ENCODE measurements at regions not wholly inside any gene's neighbourhood (a gene's known extent, or its start where the extent isn't known, plus 50 kb on each side); places are given as distances from the start of the nearest gene placed in this dataset.

DNA sequence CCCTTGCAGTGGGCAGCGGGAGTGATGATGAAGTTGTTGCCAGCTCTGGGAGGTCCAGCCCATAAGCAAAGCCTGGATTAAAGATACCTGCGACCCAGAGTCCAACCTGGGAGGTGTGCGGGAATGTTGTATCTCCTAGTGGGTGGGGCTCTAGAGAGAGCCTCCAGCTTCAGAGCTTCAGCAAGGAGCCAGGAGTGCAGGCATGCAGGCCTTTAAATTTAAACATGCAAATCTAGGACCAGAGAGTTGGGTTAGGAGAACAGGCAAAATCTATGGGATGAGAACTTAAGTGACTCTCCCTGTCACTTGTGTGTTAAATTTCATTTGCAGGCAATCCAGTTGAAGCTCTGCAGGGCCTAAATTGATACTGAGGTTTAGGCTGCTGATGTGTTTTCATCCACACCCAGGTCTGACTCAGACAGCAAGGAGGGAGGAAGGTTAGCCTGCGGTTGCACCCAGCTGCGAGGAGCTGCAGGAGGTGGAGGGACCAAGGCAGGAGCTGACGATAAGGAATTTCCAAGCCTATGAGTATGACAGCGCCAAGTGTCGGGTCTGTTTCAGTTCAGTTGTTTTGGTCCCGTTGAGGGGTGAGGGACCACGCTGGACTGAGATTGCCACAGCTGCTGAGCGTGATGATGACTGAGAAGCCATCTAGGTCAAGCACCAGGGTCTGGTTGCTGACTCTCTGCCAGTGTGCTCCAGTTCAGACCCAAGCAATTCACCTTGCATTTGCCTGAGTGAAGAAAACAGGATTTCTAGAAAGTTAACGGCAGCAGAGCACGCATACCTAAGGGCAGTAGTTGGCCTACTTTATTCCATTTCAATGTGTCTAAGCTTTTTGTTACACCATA, 243.0 kb downstream of the ICE1 start:
- TF ChIP-seq, protein P1, sequence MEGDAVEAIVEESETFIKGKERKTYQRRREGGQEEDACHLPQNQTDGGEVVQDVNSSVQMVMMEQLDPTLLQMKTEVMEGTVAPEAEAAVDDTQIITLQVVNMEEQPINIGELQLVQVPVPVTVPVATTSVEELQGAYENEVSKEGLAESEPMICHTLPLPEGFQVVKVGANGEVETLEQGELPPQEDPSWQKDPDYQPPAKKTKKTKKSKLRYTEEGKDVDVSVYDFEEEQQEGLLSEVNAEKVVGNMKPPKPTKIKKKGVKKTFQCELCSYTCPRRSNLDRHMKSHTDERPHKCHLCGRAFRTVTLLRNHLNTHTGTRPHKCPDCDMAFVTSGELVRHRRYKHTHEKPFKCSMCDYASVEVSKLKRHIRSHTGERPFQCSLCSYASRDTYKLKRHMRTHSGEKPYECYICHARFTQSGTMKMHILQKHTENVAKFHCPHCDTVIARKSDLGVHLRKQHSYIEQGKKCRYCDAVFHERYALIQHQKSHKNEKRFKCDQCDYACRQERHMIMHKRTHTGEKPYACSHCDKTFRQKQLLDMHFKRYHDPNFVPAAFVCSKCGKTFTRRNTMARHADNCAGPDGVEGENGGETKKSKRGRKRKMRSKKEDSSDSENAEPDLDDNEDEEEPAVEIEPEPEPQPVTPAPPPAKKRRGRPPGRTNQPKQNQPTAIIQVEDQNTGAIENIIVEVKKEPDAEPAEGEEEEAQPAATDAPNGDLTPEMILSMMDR (IDR thresholded peaks at IDR 0.05; ENCODE audit: low read length): no peak
- no peak for TF ChIP-seq EZH2 (optimal IDR thresholded peaks at IDR 0.05; ENCODE audit: low read depth, low read length)
- TF ChIP-seq EZH2phosphoT487 (IDR thresholded peaks at IDR 0.05; ENCODE audit: low read length): no peak
- Histone ChIP-seq H3K27me3 (replicated peaks; ENCODE audit: insufficient read depth, low read length) (no peaks in the 10 kb centered on the region), H3K4me1 (ENCODE audit: low read length) (no peaks in the 10 kb centered on the region), H3K9me3 (replicated peaks; ENCODE audit: insufficient read depth, low read length) (no peaks in the 10 kb centered on the region), H4K20me1 (ENCODE audit: insufficient read depth, low read length) (no peaks in the 10 kb centered on the region), H3K36me3 (replicated peaks; ENCODE audit: insufficient read depth, low read length) (no peaks in the 10 kb centered on the region), H3K4me2 (ENCODE audit: low read depth, low read length) (no peak overlapping the region), H3K79me2 (ENCODE audit: low read length) (no peaks in the 10 kb centered on the region), H3K9me2 (replicated peaks; ENCODE audit: insufficient read depth, low read length) (no peaks in the 10 kb centered on the region), H3K4me3 (ENCODE audit: low read length) (no peak overlapping the region), H3K9ac (ENCODE audit: low read length) (no peak overlapping the region), H3F3A (ENCODE audit: insufficient read depth, low read length) (no peaks in the 10 kb centered on the region), H3K27ac (ENCODE audit: low read length) (no peak overlapping the region), H2AFZ (ENCODE audit: low read length) (no peak overlapping the region)
- DNase-seq: no peak

DNA sequence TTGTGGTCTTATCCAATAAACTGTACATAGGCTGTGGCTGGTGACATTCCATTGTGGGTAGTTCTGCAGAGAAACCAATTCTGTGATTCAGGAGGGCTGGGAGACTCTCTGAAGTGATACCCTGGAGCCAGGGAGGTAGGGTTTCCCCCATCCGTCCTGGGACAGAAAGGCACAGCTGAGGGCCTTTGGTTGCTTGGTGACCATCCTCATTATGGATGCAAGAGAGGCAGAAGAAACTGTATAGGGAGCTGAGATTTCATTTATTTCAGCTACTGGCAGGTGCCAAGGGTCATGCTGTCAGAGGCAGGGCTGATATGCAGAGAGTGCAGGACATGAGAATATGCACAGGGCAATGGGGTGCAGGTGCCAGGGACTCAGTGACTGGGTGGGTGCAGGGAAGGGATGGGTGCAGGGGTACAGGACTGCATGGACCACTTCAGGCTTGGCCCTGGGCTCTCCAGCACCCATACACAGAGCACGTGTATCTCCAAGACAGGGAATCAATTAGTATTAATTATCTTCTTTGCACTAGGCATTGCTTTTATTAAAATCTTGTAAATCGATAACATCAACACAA, 236.5 kb downstream of the ICE1 start:
- no peak for DNase-seq
- no peak for TF ChIP-seq EZH2phosphoT487 (IDR thresholded peaks at IDR 0.05; ENCODE audit: low read length)
- Histone ChIP-seq H3K79me2 (ENCODE audit: low read length) (no peaks in the 10 kb centered on the region), H3K9me2 (replicated peaks; ENCODE audit: insufficient read depth, low read length) (no peaks in the 10 kb centered on the region), H3K4me1 (ENCODE audit: low read length) (peaks cover 9% of the 10 kb centered on the region; the same call in 1 of the 2 replicates), H3K27me3 (replicated peaks; ENCODE audit: insufficient read depth, low read length) (no peaks in the 10 kb centered on the region), H3K9ac (ENCODE audit: low read length) (no peak overlapping the region), H3K36me3 (replicated peaks; ENCODE audit: insufficient read depth, low read length) (no peaks in the 10 kb centered on the region), H3F3A (ENCODE audit: insufficient read depth, low read length) (no peaks in the 10 kb centered on the region), H3K4me2 (ENCODE audit: low read depth, low read length) (peak overlapping the region; percentile 77), H3K4me3 (ENCODE audit: low read length) (peak overlapping the region; percentile 55; the same call in 1 of the 2 replicates), H3K9me3 (replicated peaks; ENCODE audit: insufficient read depth, low read length) (no peaks in the 10 kb centered on the region), H4K20me1 (ENCODE audit: insufficient read depth, low read length) (no peaks in the 10 kb centered on the region), H3K27ac (ENCODE audit: low read length) (no peak overlapping the region), H2AFZ (ENCODE audit: low read length) (peak overlapping the region; percentile 75; the same call in 1 of the 2 replicates)

DNA sequence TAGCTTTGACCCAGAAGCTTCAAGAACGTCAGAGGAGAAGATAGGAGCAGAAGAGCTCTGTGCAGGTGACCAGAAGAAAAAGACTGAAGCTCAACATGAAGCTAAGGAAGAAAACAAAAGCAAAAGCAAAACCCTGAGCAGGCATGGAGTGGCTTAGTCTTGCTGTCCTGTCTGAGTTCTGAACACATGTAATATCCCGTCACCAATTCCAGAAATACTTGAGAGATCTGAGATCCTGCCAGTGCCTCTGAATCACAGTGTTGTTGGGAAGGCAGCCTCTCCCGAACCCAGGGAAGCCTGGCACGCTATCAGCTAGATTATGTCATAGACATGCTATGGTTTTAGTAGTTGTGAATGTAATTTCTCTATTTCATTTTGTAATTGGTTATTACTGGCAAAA, 235.7 kb downstream of the ICE1 start:
- Histone ChIP-seq H3K4me2 (ENCODE audit: low read depth, low read length) (peak overlapping the region; percentile 77), H3K27ac (ENCODE audit: low read length) (peak overlapping the region; percentile 37; the same call in 1 of the 2 replicates), H2AFZ (ENCODE audit: low read length) (peak overlapping the region; percentile 75), H3K4me3 (ENCODE audit: low read length) (peak overlapping the region; percentile 55), H3K79me2 (ENCODE audit: low read length) (no peaks in the 10 kb centered on the region), H3K9ac (ENCODE audit: low read length) (peak overlapping the region; percentile 32; the same call in 1 of the 2 replicates), H3K4me1 (ENCODE audit: low read length) (peaks cover 9% of the 10 kb centered on the region; the same call in 1 of the 2 replicates), H4K20me1 (ENCODE audit: insufficient read depth, low read length) (no peaks in the 10 kb centered on the region), H3K36me3 (replicated peaks; ENCODE audit: insufficient read depth, low read length) (no peaks in the 10 kb centered on the region), H3K9me3 (replicated peaks; ENCODE audit: insufficient read depth, low read length) (no peaks in the 10 kb centered on the region), H3K9me2 (replicated peaks; ENCODE audit: insufficient read depth, low read length) (no peaks in the 10 kb centered on the region), H3F3A (ENCODE audit: insufficient read depth, low read length) (no peaks in the 10 kb centered on the region), H3K27me3 (replicated peaks; ENCODE audit: insufficient read depth, low read length) (no peaks in the 10 kb centered on the region)
- TF ChIP-seq EZH2phosphoT487 (IDR thresholded peaks at IDR 0.05; ENCODE audit: low read length): no peak
- TF ChIP-seq, protein P1 (IDR thresholded peaks at IDR 0.05; ENCODE audit: low read length): no peak
- no peak for TF ChIP-seq EZH2 (optimal IDR thresholded peaks at IDR 0.05; ENCODE audit: low read depth, low read length)
- peak; percentile 70 for DNase-seq

Data from MM.1S (cell line).